ENCODE measurements at regions not wholly inside any gene's neighbourhood (a gene's known extent, or its start where the extent isn't known, plus 50 kb on each side); places are given as distances from the start of the nearest gene placed in this dataset.
"Not testable (repeated sequence)": the region's sequence is repeated elsewhere in the genome, so short reads cannot be mapped to it uniquely, and the experiment has no call there.

- TF ChIP-seq CTCF, POLR2A (IDR thresholded peaks at IDR 0.05): not testable (repeated sequence)
Observed at GRCh38 chr21:10347675-10348074, 173.7 kb upstream of the TPTE start.

Measured in tibial nerve (tissue), 3 donors.